ENCODE measurements at regions not wholly inside any gene's neighbourhood (a gene's known extent, or its start where the extent isn't known, plus 50 kb on each side); places are given as distances from the start of the nearest gene placed in this dataset.
"Not testable (repeated sequence)": the region's sequence is repeated elsewhere in the genome, so short reads cannot be mapped to it uniquely, and the experiment has no call there.

DNA sequence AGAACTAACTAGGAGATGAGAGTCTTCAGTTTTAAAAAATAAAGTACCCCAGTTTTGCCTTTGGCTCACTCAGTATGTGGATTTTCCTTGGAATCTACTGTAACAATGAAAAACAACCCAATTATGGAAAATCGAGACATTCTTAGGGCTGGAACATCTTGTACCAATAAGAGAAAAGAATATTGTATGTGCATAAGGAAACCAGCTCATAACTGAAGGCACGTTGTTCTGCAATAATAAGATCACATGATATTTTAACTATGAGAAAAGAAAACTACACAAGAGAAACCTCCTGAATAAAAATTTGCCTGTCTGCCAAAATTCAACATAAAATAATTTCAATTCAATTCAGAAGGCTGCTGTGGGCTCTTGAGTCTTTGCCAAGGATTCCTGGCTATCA lies 261.8 kb upstream of the EDNRA start:
- no peak overlapping the region for H3K27ac ChIP-seq
- H3K27me3 ChIP-seq (replicated peaks), result no peaks in the 10 kb centered on the region
- no peaks in the 10 kb centered on the region for H3K4me1 ChIP-seq (replicated peaks)

GRCh38 chr4:147220833-147221232 lies 260.1 kb upstream of the EDNRA start:
- Histone ChIP-seq H3K9me3 (replicated peaks) (no peaks in the 10 kb centered on the region), H3K36me3 (no peaks in the 10 kb centered on the region), H3K27ac (no peak overlapping the region), H3K27me3 (replicated peaks) (no peaks in the 10 kb centered on the region), H3K4me1 (replicated peaks) (no peaks in the 10 kb centered on the region), H3K4me3 (no peak overlapping the region)
- DNase-seq (ENCODE audit: low read depth in 1 of 2, low spot score in 2 of 2), result no peak

More for the DNA sequence above, 261.8 kb upstream of the EDNRA start:
- Histone ChIP-seq H3K4me3 (no peak overlapping the region), H3K9me3 (replicated peaks) (no peaks in the 10 kb centered on the region), H3K36me3 (no peaks in the 10 kb centered on the region)
- DNase-seq (ENCODE audit: low read depth in 1 of 2, low spot score in 2 of 2), result no peak

- Histone ChIP-seq H3K27me3 (replicated peaks) (no peaks in the 10 kb centered on the region), H3K27ac (no peak overlapping the region), H3K9me3 (replicated peaks) (no peaks in the 10 kb centered on the region), H3K4me3 (no peak overlapping the region), H3K36me3 (no peaks in the 10 kb centered on the region), H3K4me1 (replicated peaks) (no peaks in the 10 kb centered on the region)
- no peak for DNase-seq (ENCODE audit: low read depth in 1 of 2, low spot score in 2 of 2)
These were observed 258.0 kb upstream of the EDNRA start for GRCh38 chr4:147222906-147223305.

GRCh38 chr4:147223576-147223975 lies 257.3 kb upstream of the EDNRA start:
- H3K4me3 ChIP-seq, result no peak overlapping the region
- H3K27me3 ChIP-seq (replicated peaks), result no peaks in the 10 kb centered on the region
- no peaks in the 10 kb centered on the region for H3K36me3 ChIP-seq
- DNase-seq (ENCODE audit: low read depth in 1 of 2, low spot score in 2 of 2), result no peak
- H3K4me1 ChIP-seq (replicated peaks), result no peaks in the 10 kb centered on the region
- H3K27ac ChIP-seq, result no peak overlapping the region
- no peaks in the 10 kb centered on the region for H3K9me3 ChIP-seq (replicated peaks)

DNA sequence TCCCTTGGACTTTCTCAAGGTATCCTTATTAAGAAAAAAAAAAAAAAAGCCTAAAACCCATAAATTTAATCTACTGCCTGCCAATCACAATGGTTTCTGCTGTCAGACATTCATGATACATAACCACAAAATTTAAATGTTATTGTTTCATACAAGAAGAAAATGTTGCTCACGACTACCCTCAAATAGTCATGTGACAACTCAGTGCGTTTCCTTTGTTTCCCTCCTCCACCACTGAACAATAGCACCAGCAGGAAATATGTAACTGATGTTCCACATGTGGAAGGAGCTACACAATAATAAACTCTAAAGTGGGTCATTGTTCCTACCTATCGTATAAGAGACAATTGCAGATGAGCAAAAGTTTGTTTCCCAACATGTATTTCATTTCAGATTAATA lies 244.1 kb upstream of the EDNRA start:
- Histone ChIP-seq H3K27me3 (replicated peaks) (no peaks in the 10 kb centered on the region), H3K4me1 (replicated peaks) (peaks cover 6% of the 10 kb centered on the region; the same call in 1 of the 2 replicates), H3K36me3 (no peaks in the 10 kb centered on the region), H3K9me3 (replicated peaks) (no peaks in the 10 kb centered on the region), H3K4me3 (no peak overlapping the region), H3K27ac (no peak overlapping the region)
- DNase-seq (ENCODE audit: low read depth in 1 of 2, low spot score in 2 of 2), result no peak

DNA sequence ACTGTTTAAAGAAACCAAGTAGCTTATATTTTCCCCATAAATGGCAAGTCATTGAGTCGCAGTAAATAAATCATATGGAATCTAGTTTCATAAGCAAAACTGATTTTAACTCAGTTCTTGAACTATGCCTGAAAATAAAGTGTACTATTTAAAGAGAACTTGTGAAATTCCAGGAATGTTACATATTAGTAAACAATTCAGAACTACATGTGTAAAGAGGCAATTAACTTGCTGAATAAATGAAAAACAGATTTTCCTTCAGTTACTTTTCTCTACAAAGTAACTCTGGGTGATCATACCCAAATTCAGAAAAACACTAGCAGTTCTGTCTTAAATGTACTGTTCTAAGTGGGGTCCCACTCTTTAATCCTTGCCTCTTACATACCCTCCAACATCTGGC lies 236.1 kb upstream of the EDNRA start:
- Histone ChIP-seq H3K4me1 (replicated peaks) (peaks cover 6% of the 10 kb centered on the region), H3K9me3 (replicated peaks) (no peaks in the 10 kb centered on the region), H3K36me3 (no peaks in the 10 kb centered on the region), H3K27ac (no peak overlapping the region), H3K27me3 (replicated peaks) (no peaks in the 10 kb centered on the region), H3K4me3 (no peak overlapping the region)
- no peak for DNase-seq (ENCODE audit: low read depth in 1 of 2, low spot score in 2 of 2)

GRCh38 chr4:147246096-147246495 lies 234.8 kb upstream of the EDNRA start:
- no peak overlapping the region for H3K4me3 ChIP-seq
- no peak overlapping the region for H3K27ac ChIP-seq
- no peaks in the 10 kb centered on the region; the same call in 1 of the 2 replicates for H3K4me1 ChIP-seq (replicated peaks)
- H3K9me3 ChIP-seq (replicated peaks), result no peaks in the 10 kb centered on the region
- H3K36me3 ChIP-seq, result no peaks in the 10 kb centered on the region
- no peak for DNase-seq (ENCODE audit: low read depth in 1 of 2, low spot score in 2 of 2)
- H3K27me3 ChIP-seq (replicated peaks), result no peaks in the 10 kb centered on the region

GRCh38 chr4:147246528-147246927 lies 234.4 kb upstream of the EDNRA start:
- H3K36me3 ChIP-seq; H3K27me3 ChIP-seq (replicated peaks); H3K4me1 ChIP-seq (replicated peaks); H3K9me3 ChIP-seq (replicated peaks); H3K27ac ChIP-seq; DNase-seq (ENCODE audit: low read depth in 1 of 2, low spot score in 2 of 2); H3K4me3 ChIP-seq: not testable (repeated sequence)

GRCh38 chr4:147247579-147247978 lies 233.3 kb upstream of the EDNRA start:
- no peak for DNase-seq (ENCODE audit: low read depth in 1 of 2, low spot score in 2 of 2)
- Histone ChIP-seq H3K9me3 (replicated peaks) (no peaks in the 10 kb centered on the region), H3K27me3 (replicated peaks) (no peaks in the 10 kb centered on the region), H3K36me3 (no peaks in the 10 kb centered on the region), H3K4me3 (no peak overlapping the region), H3K27ac (no peak overlapping the region), H3K4me1 (replicated peaks) (no peaks in the 10 kb centered on the region; the same call in 1 of the 2 replicates)

DNA sequence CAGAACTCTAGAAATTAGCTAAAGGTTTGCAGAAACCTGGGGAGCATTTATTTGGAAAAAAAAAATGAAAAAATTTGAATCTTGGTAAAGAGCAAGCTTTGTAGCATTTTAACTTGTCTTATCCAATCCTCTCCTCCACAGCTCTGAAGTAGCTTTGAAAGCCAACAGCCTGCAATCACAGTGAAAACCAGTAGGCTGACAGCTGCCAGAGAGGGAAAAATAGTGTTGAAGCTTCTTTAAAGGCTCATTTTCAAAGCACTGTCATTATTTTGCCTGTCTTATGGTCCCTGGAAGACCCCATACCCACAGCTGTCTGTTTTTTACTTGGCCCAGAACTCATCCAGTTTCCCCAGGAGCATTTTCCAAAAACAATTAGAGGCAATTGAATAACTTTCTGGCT lies 230.8 kb upstream of the EDNRA start:
- H3K4me1 ChIP-seq (replicated peaks), result no peaks in the 10 kb centered on the region

DNA sequence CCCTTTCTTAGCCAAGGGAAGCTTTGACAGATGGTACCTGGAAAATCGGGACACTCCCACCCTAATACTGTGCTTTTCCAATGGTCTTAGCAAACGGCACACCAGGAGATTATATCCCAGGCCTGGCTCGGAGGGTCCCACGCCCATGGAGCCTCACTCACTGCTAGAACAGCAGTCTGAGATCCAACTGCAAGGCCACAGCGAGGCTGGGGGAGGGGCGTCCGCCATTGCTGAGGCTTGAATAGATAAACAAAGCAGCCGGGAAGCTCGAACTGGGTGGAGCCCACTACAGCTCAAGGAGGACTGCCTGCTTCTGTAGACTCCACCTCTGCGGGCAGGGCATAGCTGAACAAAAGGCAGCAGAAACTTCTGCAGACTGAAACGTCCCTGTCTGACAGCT lies 225.6 kb upstream of the EDNRA start:
- not testable (repeated sequence) for H3K27me3 ChIP-seq (replicated peaks); H3K27ac ChIP-seq; H3K4me3 ChIP-seq; DNase-seq (ENCODE audit: low read depth in 1 of 2, low spot score in 2 of 2); H3K36me3 ChIP-seq; H3K9me3 ChIP-seq (replicated peaks); H3K4me1 ChIP-seq (replicated peaks)

More for the DNA sequence above, 230.8 kb upstream of the EDNRA start:
- Histone ChIP-seq H3K4me3 (no peak overlapping the region), H3K36me3 (no peaks in the 10 kb centered on the region), H3K9me3 (replicated peaks) (no peaks in the 10 kb centered on the region), H3K27ac (no peak overlapping the region), H3K27me3 (replicated peaks) (no peaks in the 10 kb centered on the region)
- no peak for DNase-seq (ENCODE audit: low read depth in 1 of 2, low spot score in 2 of 2)

GRCh38 chr4:147259271-147259670 lies 221.6 kb upstream of the EDNRA start:
- H3K4me3 ChIP-seq; H3K9me3 ChIP-seq (replicated peaks); H3K4me1 ChIP-seq (replicated peaks); DNase-seq (ENCODE audit: low read depth in 1 of 2, low spot score in 2 of 2); H3K36me3 ChIP-seq; H3K27ac ChIP-seq; H3K27me3 ChIP-seq (replicated peaks): not testable (repeated sequence)

DNA sequence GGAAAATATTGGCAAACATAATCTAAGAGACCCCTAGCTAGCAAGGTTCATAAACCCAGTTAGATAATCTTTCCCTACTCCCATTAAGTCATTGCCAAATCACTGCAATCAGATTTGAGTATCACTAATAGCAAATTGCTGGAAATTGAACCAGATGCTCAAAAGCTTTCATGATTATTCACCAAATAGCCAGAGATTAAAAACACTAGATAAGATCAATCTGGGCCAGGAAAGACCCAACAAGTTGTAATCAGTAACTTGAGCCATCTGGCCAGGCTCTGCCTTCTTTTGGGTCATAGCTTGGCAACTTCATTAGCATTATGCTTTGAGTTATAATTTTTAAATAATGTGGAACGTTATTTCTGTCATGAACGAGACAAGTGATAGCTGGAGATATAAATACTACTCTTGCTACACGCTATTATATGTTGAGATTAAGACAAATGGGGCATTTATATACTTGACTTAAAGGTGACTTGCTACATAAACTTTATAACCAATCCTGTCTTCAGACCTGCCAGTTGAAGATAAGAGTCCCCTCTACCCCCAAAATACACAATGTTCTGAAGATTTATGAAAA lies 196.6 kb upstream of the EDNRA start:
- H3K4me1 ChIP-seq (replicated peaks), result no peaks in the 10 kb centered on the region
- H3K4me3 ChIP-seq, result no peak overlapping the region
- no peaks in the 10 kb centered on the region for H3K27me3 ChIP-seq (replicated peaks)
- no peak for DNase-seq (ENCODE audit: low read depth in 1 of 2, low spot score in 2 of 2)
- H3K27ac ChIP-seq, result no peak overlapping the region
- H3K36me3 ChIP-seq, result no peaks in the 10 kb centered on the region
- no peaks in the 10 kb centered on the region for H3K9me3 ChIP-seq (replicated peaks)

GRCh38 chr4:147284935-147285334 lies 196.0 kb upstream of the EDNRA start:
- Histone ChIP-seq H3K27me3 (replicated peaks) (no peaks in the 10 kb centered on the region), H3K36me3 (no peaks in the 10 kb centered on the region), H3K27ac (no peak overlapping the region), H3K9me3 (replicated peaks) (0 out of 2 replicates have a peak, but pooled peaks cover 2% of the 10 kb centered on the region), H3K4me1 (replicated peaks) (no peaks in the 10 kb centered on the region), H3K4me3 (no peak overlapping the region)
- no peak for DNase-seq (ENCODE audit: low read depth in 1 of 2, low spot score in 2 of 2)

DNA sequence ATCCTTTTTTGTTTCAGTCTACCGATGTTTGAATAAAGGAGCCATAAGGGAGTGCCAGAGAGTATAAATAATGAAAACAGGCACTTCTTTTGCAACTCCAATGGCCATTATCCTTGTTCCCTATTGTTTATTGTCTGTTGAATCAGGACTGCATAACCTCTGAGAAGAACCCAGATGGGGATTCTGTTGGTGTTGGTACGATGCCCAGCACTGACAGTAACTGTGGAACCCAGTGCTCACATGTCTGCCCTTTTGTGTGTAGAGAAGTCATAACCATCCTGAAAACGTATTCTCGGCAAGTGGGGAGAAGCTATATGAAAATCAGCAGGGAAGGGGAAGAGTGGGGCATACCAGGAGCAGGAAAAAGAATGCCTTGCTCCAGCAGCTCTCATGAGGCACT lies 195.1 kb upstream of the EDNRA start:
- 0 out of 2 replicates have a peak, but pooled peaks cover 2% of the 10 kb centered on the region for H3K9me3 ChIP-seq (replicated peaks)
- no peak for DNase-seq (ENCODE audit: low read depth in 1 of 2, low spot score in 2 of 2)
- H3K27me3 ChIP-seq (replicated peaks), result no peaks in the 10 kb centered on the region

More for the DNA sequence above, 195.1 kb upstream of the EDNRA start:
- no peaks in the 10 kb centered on the region for H3K4me1 ChIP-seq (replicated peaks)
- no peak overlapping the region for H3K4me3 ChIP-seq
- H3K27ac ChIP-seq, result no peak overlapping the region
- H3K36me3 ChIP-seq, result no peaks in the 10 kb centered on the region
